ENCODE measurements at regions not wholly inside any gene's neighbourhood (a gene's known extent, or its start where the extent isn't known, plus 50 kb on each side); places are given as distances from the start of the nearest gene placed in this dataset.
"Not testable (repeated sequence)": the region's sequence is repeated elsewhere in the genome, so short reads cannot be mapped to it uniquely, and the experiment has no call there.

- TF ChIP-seq CTCF (IDR thresholded peaks at IDR 0.05; ENCODE audit: control extremely low read depth, extremely low read depth): no peak
- ATAC-seq (ENCODE audit: insufficient read depth, low FRiP score) (no peak), DNase-seq (no peak)
- Histone ChIP-seq H3K36me3 (ENCODE audit: control insufficient read depth in 4 of 4, insufficient read depth in 4 of 4, low read length in 4 of 4) (no peaks in the 10 kb centered on the region), H3K27ac (ENCODE audit: low read depth in 1 of 2, low read length in 1 of 2) (no peak overlapping the region), H3K4me1 (ENCODE audit: control insufficient read depth in 5 of 5, insufficient read depth in 5 of 5, low read length in 5 of 5) (no peaks in the 10 kb centered on the region), H3K4me3 (no peak overlapping the region), H3K27me3 (ENCODE audit: control insufficient read depth in 3 of 3, insufficient read depth in 3 of 3, low read length in 2 of 3) (no peaks in the 10 kb centered on the region), H3K9ac (ENCODE audit: insufficient read depth in 1 of 2, low read length in 2 of 2) (no peak overlapping the region), H3K9me3 (ENCODE audit: control insufficient read depth in 4 of 4, insufficient read depth in 3 of 4, low read length in 3 of 4) (peaks cover 0 to 6% (median 0%) of the 10 kb centered on the region in 4 donors)
Measured at GRCh38 chr1:157262891-157263290, 124.7 kb upstream of the ETV3 start.

GRCh38 chr1:157262422-157262821 lies 124.2 kb upstream of the ETV3 start:
- no peaks in the 10 kb centered on the region for H3K36me3 ChIP-seq (ENCODE audit: control insufficient read depth in 4 of 4, insufficient read depth in 4 of 4, low read length in 4 of 4)
- H3K4me1 ChIP-seq (ENCODE audit: control insufficient read depth in 5 of 5, insufficient read depth in 5 of 5, low read length in 5 of 5): no peaks in the 10 kb centered on the region
- H3K9me3 ChIP-seq (ENCODE audit: control insufficient read depth in 4 of 4, insufficient read depth in 3 of 4, low read length in 3 of 4): peaks cover 0 to 6% (median 0%) of the 10 kb centered on the region in 4 donors
- no peak for ATAC-seq (ENCODE audit: insufficient read depth, low FRiP score)
- 53 to 81% methylated on average over 2 of the region's 2 CpGs for WGBS, 2 donors
- H3K9ac ChIP-seq (ENCODE audit: insufficient read depth in 1 of 2, low read length in 2 of 2): no peak overlapping the region
- no peaks in the 10 kb centered on the region for H3K27me3 ChIP-seq (ENCODE audit: control insufficient read depth in 3 of 3, insufficient read depth in 3 of 3, low read length in 2 of 3)
- H3K4me3 ChIP-seq: no peak overlapping the region
- H3K27ac ChIP-seq (ENCODE audit: low read depth in 1 of 2, low read length in 1 of 2): no peak overlapping the region
- DNase-seq: no peak
- TF ChIP-seq CTCF (IDR thresholded peaks at IDR 0.05; ENCODE audit: control extremely low read depth, extremely low read depth): no peak

- not testable (repeated sequence) for H3K9ac ChIP-seq (ENCODE audit: insufficient read depth in 1 of 2, low read length in 2 of 2); H3K4me1 ChIP-seq (ENCODE audit: control insufficient read depth in 5 of 5, insufficient read depth in 5 of 5, low read length in 5 of 5); H3K27ac ChIP-seq (ENCODE audit: low read depth in 1 of 2, low read length in 1 of 2); H3K9me3 ChIP-seq (ENCODE audit: control insufficient read depth in 4 of 4, insufficient read depth in 3 of 4, low read length in 3 of 4); DNase-seq; H3K36me3 ChIP-seq (ENCODE audit: control insufficient read depth in 4 of 4, insufficient read depth in 4 of 4, low read length in 4 of 4); H3K4me3 ChIP-seq; H3K27me3 ChIP-seq (ENCODE audit: control insufficient read depth in 3 of 3, insufficient read depth in 3 of 3, low read length in 2 of 3); ATAC-seq (ENCODE audit: insufficient read depth, low FRiP score)
- 68 to 79% methylated on average over 2 of the region's 3 CpGs for WGBS, 2 donors
Measured at GRCh38 chr1:157255891-157256290, 117.7 kb upstream of the ETV3 start.

- DNase-seq; H3K36me3 ChIP-seq (ENCODE audit: control insufficient read depth in 4 of 4, insufficient read depth in 4 of 4, low read length in 4 of 4); H3K27me3 ChIP-seq (ENCODE audit: control insufficient read depth in 3 of 3, insufficient read depth in 3 of 3, low read length in 2 of 3); ATAC-seq (ENCODE audit: insufficient read depth, low FRiP score); H3K9me3 ChIP-seq (ENCODE audit: control insufficient read depth in 4 of 4, insufficient read depth in 3 of 4, low read length in 3 of 4); H3K4me1 ChIP-seq (ENCODE audit: control insufficient read depth in 5 of 5, insufficient read depth in 5 of 5, low read length in 5 of 5); H3K4me3 ChIP-seq; H3K27ac ChIP-seq (ENCODE audit: low read depth in 1 of 2, low read length in 1 of 2); H3K9ac ChIP-seq (ENCODE audit: insufficient read depth in 1 of 2, low read length in 2 of 2): not testable (repeated sequence)
- WGBS, 2 donors: 65 to 75% methylated on average over 3 of the region's 3 CpGs
Measured at GRCh38 chr1:157254183-157254582, 116.0 kb upstream of the ETV3 start.

- DNase-seq (no peak), ATAC-seq (ENCODE audit: insufficient read depth, low FRiP score) (no peak)
- Histone ChIP-seq H3K36me3 (ENCODE audit: control insufficient read depth in 4 of 4, insufficient read depth in 4 of 4, low read length in 4 of 4) (no peaks in the 10 kb centered on the region), H3K27me3 (ENCODE audit: control insufficient read depth in 3 of 3, insufficient read depth in 3 of 3, low read length in 2 of 3) (no peaks in the 10 kb centered on the region), H3K9ac (ENCODE audit: insufficient read depth in 1 of 2, low read length in 2 of 2) (no peak overlapping the region), H3K27ac (ENCODE audit: low read depth in 1 of 2, low read length in 1 of 2) (no peak overlapping the region), H3K4me3 (no peak overlapping the region), H3K4me1 (ENCODE audit: control insufficient read depth in 5 of 5, insufficient read depth in 5 of 5, low read length in 5 of 5) (peaks cover 0 to 8% (median 0%) of the 10 kb centered on the region in 5 donors), H3K9me3 (ENCODE audit: control insufficient read depth in 4 of 4, insufficient read depth in 3 of 4, low read length in 3 of 4) (peaks cover 0 to 3% (median 0%) of the 10 kb centered on the region in 4 donors)
- WGBS, 2 donors: 81 to 85% methylated on average over 2 of the region's 2 CpGs
- no peak for TF ChIP-seq CTCF (IDR thresholded peaks at IDR 0.05; ENCODE audit: control extremely low read depth, extremely low read depth)
Measured at GRCh38 chr1:157252473-157252872, 114.3 kb upstream of the ETV3 start.

Data from lung (tissue), 11 donors.